GM23338 (cell line): ENCODE measurements at regions not wholly inside any gene's neighbourhood (a gene's known extent, or its start where the extent isn't known, plus 50 kb on each side); places are given as distances from the start of the nearest gene placed in this dataset.

Experiments
- ATAC-seq: fragments of 200-7000 bp; cut with Tn5 transposase; 3 replicates; pipeline ENCODE4 v1.9.1; 2020
- DNase-seq: peaks from one replicate; pipeline ENCODE4 v3.0.0-alpha.2; 2015; ENCODE audit warnings: low spot score
- H2AFZ ChIP-seq: fragments of 200-600 bp; sonication (generic); 2 replicates; pipeline ENCODE4 v1.8.0; 2016; ENCODE audit warnings: antibody characterized with exemption, mild to moderate bottlenecking, moderate library complexity
- H3F3A ChIP-seq: fragments of 200-600 bp; sonication (generic); replicated peaks from 2 replicates; pipeline ENCODE4 v1.8.0; 2017; ENCODE audit warnings: antibody characterized with exemption, mixed run types, low read depth
- H3K27ac ChIP-seq: fragments of 200-600 bp; sonication (generic); 2 replicates; pipeline ENCODE4 v1.6.1; 2016; ENCODE audit warnings: low read depth
- H3K27me3 ChIP-seq: fragments of 200-600 bp; sonication (generic); 2 replicates; pipeline ENCODE4 v1.8.0; 2016; ENCODE audit warnings: mild to moderate bottlenecking, mixed run types, moderate library complexity; ENCODE audit not compliant: insufficient read depth
- H3K36me3 ChIP-seq: fragments of 200-600 bp; sonication (generic); 2 replicates; pipeline ENCODE4 v1.8.0; 2016; ENCODE audit warnings: mild to moderate bottlenecking; ENCODE audit not compliant: insufficient read depth
- H3K4me1 ChIP-seq: fragments of 200-600 bp; sonication (generic); 2 replicates; pipeline ENCODE4 v1.8.0; 2016; ENCODE audit warnings: mild to moderate bottlenecking, moderate library complexity; ENCODE audit not compliant: insufficient read depth
- H3K4me2 ChIP-seq: fragments of 200-600 bp; sonication (generic); 2 replicates; pipeline ENCODE4 v1.7.1; 2017; ENCODE audit warnings: mixed run types
- H3K4me3 ChIP-seq: fragments of 200-600 bp; sonication (generic); 2 replicates; pipeline ENCODE4 v1.6.1; 2016; ENCODE audit warnings: mixed run types
- H3K79me2 ChIP-seq: fragments of 200-600 bp; sonication (generic); replicated peaks from 2 replicates; pipeline ENCODE4 v1.8.0; 2017; ENCODE audit warnings: mild to moderate bottlenecking; ENCODE audit not compliant: insufficient read depth
- H3K9me2 ChIP-seq: fragments of 200-600 bp; sonication (generic); 2 replicates; pipeline ENCODE4 v1.8.0; 2017; ENCODE audit not compliant: insufficient read depth
- H4K20me1 ChIP-seq: fragments of 200-600 bp; sonication (generic); replicated peaks from 2 replicates; pipeline ENCODE4 v1.8.0; 2017; ENCODE audit warnings: mild to moderate bottlenecking; ENCODE audit not compliant: insufficient read depth
- H3K27ac Mint-ChIP-seq: 2 replicates; pipeline ENCODE4 v1.8.0; 2020; ENCODE audit warnings: inconsistent platforms, mild to moderate bottlenecking, moderate library complexity, mixed read lengths
- H3K27me3 Mint-ChIP-seq: 3 replicates; pipeline ENCODE4 v1.8.0; 2022; ENCODE audit warnings: low read depth, mild to moderate bottlenecking, moderate library complexity, mixed read lengths, inconsistent platforms; ENCODE audit not compliant: insufficient read depth, poor library complexity
- H3K36me3 Mint-ChIP-seq: 3 replicates; pipeline ENCODE4 v1.8.0; 2021; ENCODE audit warnings: low read depth, mild to moderate bottlenecking, inconsistent platforms, moderate library complexity, mixed read lengths
- H3K4me1 Mint-ChIP-seq: 3 replicates; pipeline ENCODE4 v1.8.0; 2020; ENCODE audit warnings: mild to moderate bottlenecking, inconsistent platforms, mixed read lengths
- H3K4me3 Mint-ChIP-seq: 3 replicates; pipeline ENCODE4 v1.8.0; 2021; ENCODE audit warnings: moderate library complexity, mild to moderate bottlenecking, inconsistent platforms, mixed read lengths
- H3K9me3 Mint-ChIP-seq: 3 replicates; pipeline ENCODE4 v1.8.0; 2020; ENCODE audit warnings: moderate library complexity, mild to moderate bottlenecking, inconsistent platforms, mixed read lengths
- EZH2phosphoT487 ChIP-seq: fragments of 200-600 bp; sonication (generic); IDR thresholded peaks from one replicate; pipeline ENCODE4 v1.8.1; 2018; ENCODE audit warnings: antibody characterized with exemption; ENCODE audit not compliant: unreplicated experiment
- JUNB ChIP-seq: IDR thresholded peaks from one replicate; pipeline ENCODE4 v1.6.1; 2016; ENCODE audit warnings: antibody characterized with exemption; ENCODE audit not compliant: unreplicated experiment
- POLR2AphosphoS5 ChIP-seq: IDR thresholded peaks from 2 replicates; pipeline ENCODE4 v1.6.1; 2016; ENCODE audit warnings: antibody characterized with exemption, low read depth
- STAT1 ChIP-seq: IDR thresholded peaks from one replicate; pipeline ENCODE4 v1.6.1; 2016; ENCODE audit warnings: antibody characterized with exemption; ENCODE audit not compliant: unreplicated experiment
- ZNF114 ChIP-seq: fragments of 250-450 bp; sonication (Bioruptor Pico); IDR thresholded peaks from 2 replicates; pipeline ENCODE4 v1.5.0; 2020; ENCODE audit warnings: mild to moderate bottlenecking, moderate library complexity
- ZNF331 ChIP-seq: fragments of 250-450 bp; sonication (Bioruptor Pico); IDR thresholded peaks from 2 replicates; pipeline ENCODE4 v1.5.0; 2020; ENCODE audit warnings: low read depth, mild to moderate bottlenecking, moderate library complexity
- TF ChIP-seq, protein P1 (sequence below): IDR thresholded peaks from one replicate; pipeline ENCODE4 v1.6.1; 2018; ENCODE audit warnings: antibody characterized with exemption; ENCODE audit not compliant: unreplicated experiment
- TF ChIP-seq, protein P2 (sequence below): IDR thresholded peaks from 2 replicates; pipeline ENCODE4 v1.6.1; 2016; ENCODE audit warnings: antibody characterized with exemption
- TF ChIP-seq, protein P3 (sequence below), 2 experiments: fragments of 200-600 bp in 1 of 2; sonication (generic) in 1 of 2; conservative IDR thresholded peaks; 2 replicates each; pipeline versions ENCODE4 v1.5.1 to v1.6.1; 2016 to 2017; ENCODE audit warnings: antibody characterized with exemption in 2 of 2, low read depth in 2 of 2, mild to moderate bottlenecking in 2 of 2, moderate library complexity in 1 of 2

DNA sequence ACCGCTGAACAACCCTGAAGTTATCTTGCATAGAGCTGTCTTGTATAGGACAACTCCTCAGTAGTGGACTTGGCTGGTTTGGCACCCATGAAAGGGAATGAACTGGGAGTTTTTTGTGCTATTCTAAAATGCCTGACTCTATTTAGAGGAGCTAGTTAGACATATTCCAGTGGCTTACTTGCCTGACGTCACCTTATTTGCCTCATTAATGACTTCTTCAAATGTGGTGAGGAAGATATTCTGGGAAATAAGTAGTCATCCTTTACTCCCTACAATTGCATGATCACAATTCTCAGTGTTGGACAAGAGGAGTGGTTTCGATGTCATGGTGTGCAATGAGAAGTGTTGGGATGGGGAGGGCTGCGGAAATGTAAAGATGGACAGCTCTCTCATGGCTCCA, 509.2 kb upstream of the MDFIC2 start:
- TF ChIP-seq, protein P1, sequence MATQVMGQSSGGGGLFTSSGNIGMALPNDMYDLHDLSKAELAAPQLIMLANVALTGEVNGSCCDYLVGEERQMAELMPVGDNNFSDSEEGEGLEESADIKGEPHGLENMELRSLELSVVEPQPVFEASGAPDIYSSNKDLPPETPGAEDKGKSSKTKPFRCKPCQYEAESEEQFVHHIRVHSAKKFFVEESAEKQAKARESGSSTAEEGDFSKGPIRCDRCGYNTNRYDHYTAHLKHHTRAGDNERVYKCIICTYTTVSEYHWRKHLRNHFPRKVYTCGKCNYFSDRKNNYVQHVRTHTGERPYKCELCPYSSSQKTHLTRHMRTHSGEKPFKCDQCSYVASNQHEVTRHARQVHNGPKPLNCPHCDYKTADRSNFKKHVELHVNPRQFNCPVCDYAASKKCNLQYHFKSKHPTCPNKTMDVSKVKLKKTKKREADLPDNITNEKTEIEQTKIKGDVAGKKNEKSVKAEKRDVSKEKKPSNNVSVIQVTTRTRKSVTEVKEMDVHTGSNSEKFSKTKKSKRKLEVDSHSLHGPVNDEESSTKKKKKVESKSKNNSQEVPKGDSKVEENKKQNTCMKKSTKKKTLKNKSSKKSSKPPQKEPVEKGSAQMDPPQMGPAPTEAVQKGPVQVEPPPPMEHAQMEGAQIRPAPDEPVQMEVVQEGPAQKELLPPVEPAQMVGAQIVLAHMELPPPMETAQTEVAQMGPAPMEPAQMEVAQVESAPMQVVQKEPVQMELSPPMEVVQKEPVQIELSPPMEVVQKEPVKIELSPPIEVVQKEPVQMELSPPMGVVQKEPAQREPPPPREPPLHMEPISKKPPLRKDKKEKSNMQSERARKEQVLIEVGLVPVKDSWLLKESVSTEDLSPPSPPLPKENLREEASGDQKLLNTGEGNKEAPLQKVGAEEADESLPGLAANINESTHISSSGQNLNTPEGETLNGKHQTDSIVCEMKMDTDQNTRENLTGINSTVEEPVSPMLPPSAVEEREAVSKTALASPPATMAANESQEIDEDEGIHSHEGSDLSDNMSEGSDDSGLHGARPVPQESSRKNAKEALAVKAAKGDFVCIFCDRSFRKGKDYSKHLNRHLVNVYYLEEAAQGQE, result no peak
- TF ChIP-seq, protein P2, sequence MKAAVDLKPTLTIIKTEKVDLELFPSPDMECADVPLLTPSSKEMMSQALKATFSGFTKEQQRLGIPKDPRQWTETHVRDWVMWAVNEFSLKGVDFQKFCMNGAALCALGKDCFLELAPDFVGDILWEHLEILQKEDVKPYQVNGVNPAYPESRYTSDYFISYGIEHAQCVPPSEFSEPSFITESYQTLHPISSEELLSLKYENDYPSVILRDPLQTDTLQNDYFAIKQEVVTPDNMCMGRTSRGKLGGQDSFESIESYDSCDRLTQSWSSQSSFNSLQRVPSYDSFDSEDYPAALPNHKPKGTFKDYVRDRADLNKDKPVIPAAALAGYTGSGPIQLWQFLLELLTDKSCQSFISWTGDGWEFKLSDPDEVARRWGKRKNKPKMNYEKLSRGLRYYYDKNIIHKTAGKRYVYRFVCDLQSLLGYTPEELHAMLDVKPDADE, result no peak
- TF ChIP-seq POLR2AphosphoS5 (no peak), STAT1 (no peak)
- H3K27ac Mint-ChIP-seq, result no peak overlapping the region
- no peak overlapping the region for H3K4me3 Mint-ChIP-seq
- no peaks in the 10 kb centered on the region for H3K27me3 Mint-ChIP-seq
- no peaks in the 10 kb centered on the region for H3K27me3 ChIP-seq
- no peak for DNase-seq
- H3K36me3 Mint-ChIP-seq, result peaks cover 7% of the 10 kb centered on the region; the same call in 2 of the 3 replicates
- H3K4me3 ChIP-seq, result no peak overlapping the region
- no peak overlapping the region for H3K4me2 ChIP-seq
- peaks cover 6% of the 10 kb centered on the region; the same call in 2 of the 3 replicates for H3K4me1 Mint-ChIP-seq
- ATAC-seq, result no peak
- H3K27ac ChIP-seq, result no peak overlapping the region
- H3K79me2 ChIP-seq, result no peaks in the 10 kb centered on the region
- no peak overlapping the region for H2AFZ ChIP-seq
- no peaks in the 10 kb centered on the region for H3K4me1 ChIP-seq
- H3K36me3 ChIP-seq, result no peaks in the 10 kb centered on the region
- no peaks in the 10 kb centered on the region for H3F3A ChIP-seq
- H3K9me2 ChIP-seq, result no peaks in the 10 kb centered on the region
- no peaks in the 10 kb centered on the region for H4K20me1 ChIP-seq
- H3K9me3 Mint-ChIP-seq, result peaks cover 11% of the 10 kb centered on the region; the same call in 2 of the 3 replicates

DNA sequence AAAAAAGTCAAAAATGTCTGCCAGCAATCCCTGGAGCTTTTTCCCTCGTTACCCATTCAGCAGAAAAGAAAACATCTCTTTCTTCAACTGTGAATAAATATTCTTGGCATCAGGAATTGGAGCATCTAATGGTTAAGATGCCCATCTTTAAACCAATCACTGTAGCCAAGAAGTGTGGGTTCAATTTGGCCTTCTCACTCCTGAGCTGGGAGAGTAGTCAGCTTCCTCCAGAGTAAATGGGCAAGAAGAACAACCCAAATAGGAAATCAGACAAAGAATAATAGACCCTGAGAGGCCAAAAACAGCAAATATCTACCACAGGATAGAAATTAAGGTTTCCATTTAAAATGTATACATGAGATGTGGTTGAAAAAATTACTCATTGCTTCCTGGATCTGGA, 508.0 kb upstream of the MDFIC2 start:
- TF ChIP-seq JUNB (no peak), EZH2phosphoT487 (no peak)
- H3K36me3 ChIP-seq, result no peaks in the 10 kb centered on the region
- no peaks in the 10 kb centered on the region for H3K9me2 ChIP-seq
- Mint-ChIP-seq H3K4me3 (no peak overlapping the region), H3K27me3 (no peaks in the 10 kb centered on the region), H3K36me3 (peaks cover 12% of the 10 kb centered on the region; the same call in 2 of the 3 replicates), H3K4me1 (peaks cover 6% of the 10 kb centered on the region; the same call in 2 of the 3 replicates), H3K9me3 (peaks cover 18% of the 10 kb centered on the region; the same call in 2 of the 3 replicates), H3K27ac (no peak overlapping the region)
- H3K27me3 ChIP-seq, result no peaks in the 10 kb centered on the region
- no peak overlapping the region for H2AFZ ChIP-seq
- H3K27ac ChIP-seq, result no peak overlapping the region
- H4K20me1 ChIP-seq, result no peaks in the 10 kb centered on the region
- H3K4me1 ChIP-seq, result no peaks in the 10 kb centered on the region
- H3K79me2 ChIP-seq, result no peaks in the 10 kb centered on the region
- H3K4me2 ChIP-seq, result no peak overlapping the region
- no peaks in the 10 kb centered on the region for H3F3A ChIP-seq
- DNase-seq, result no peak
- no peak overlapping the region for H3K4me3 ChIP-seq
- no peak for ATAC-seq

DNA sequence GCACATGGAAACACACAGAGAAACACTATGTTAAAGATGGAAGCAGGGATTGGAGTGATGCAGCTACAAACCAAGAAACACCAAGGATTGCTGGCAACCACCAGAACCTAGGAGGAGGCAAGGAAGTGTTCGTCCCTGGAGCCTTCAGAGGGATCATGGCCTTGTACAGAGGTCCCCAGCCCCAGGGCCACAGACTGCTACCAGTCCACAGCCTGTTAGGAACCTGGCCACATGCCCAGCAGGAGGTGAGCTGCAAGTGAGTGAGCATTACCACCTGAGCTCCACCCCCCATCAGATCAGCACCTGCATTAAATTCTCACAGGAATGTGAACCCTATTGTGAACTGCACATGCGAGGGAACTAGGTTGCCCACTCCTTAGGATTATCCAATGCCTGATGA, 505.7 kb upstream of the MDFIC2 start:
- H3K4me2 ChIP-seq, result no peak overlapping the region
- no peaks in the 10 kb centered on the region for H4K20me1 ChIP-seq
- no peak for ATAC-seq
- H3K27me3 Mint-ChIP-seq, result no peaks in the 10 kb centered on the region
- H2AFZ ChIP-seq, result no peak overlapping the region
- H3K4me1 Mint-ChIP-seq, result peaks cover 1% of the 10 kb centered on the region; the same call in 1 of the 3 replicates
- peaks cover 12% of the 10 kb centered on the region; the same call in 2 of the 3 replicates for H3K36me3 Mint-ChIP-seq
- no peaks in the 10 kb centered on the region for H3K36me3 ChIP-seq
- H3F3A ChIP-seq, result no peaks in the 10 kb centered on the region
- H3K27ac ChIP-seq, result no peak overlapping the region
- no peaks in the 10 kb centered on the region for H3K9me2 ChIP-seq
- no peak overlapping the region for H3K4me3 ChIP-seq
- H3K4me3 Mint-ChIP-seq, result no peak overlapping the region
- H3K9me3 Mint-ChIP-seq, result peaks cover 18% of the 10 kb centered on the region; the same call in 2 of the 3 replicates
- no peak for DNase-seq
- no peak overlapping the region for H3K27ac Mint-ChIP-seq
- H3K79me2 ChIP-seq, result no peaks in the 10 kb centered on the region
- H3K4me1 ChIP-seq, result no peaks in the 10 kb centered on the region
- no peaks in the 10 kb centered on the region for H3K27me3 ChIP-seq
- TF ChIP-seq JUNB (no peak), ZNF331 (no peak), ZNF114 (CRISPR knock-in tag) (no peak)
- TF ChIP-seq, protein P3, sequence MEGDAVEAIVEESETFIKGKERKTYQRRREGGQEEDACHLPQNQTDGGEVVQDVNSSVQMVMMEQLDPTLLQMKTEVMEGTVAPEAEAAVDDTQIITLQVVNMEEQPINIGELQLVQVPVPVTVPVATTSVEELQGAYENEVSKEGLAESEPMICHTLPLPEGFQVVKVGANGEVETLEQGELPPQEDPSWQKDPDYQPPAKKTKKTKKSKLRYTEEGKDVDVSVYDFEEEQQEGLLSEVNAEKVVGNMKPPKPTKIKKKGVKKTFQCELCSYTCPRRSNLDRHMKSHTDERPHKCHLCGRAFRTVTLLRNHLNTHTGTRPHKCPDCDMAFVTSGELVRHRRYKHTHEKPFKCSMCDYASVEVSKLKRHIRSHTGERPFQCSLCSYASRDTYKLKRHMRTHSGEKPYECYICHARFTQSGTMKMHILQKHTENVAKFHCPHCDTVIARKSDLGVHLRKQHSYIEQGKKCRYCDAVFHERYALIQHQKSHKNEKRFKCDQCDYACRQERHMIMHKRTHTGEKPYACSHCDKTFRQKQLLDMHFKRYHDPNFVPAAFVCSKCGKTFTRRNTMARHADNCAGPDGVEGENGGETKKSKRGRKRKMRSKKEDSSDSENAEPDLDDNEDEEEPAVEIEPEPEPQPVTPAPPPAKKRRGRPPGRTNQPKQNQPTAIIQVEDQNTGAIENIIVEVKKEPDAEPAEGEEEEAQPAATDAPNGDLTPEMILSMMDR (conservative IDR thresholded peaks at IDR 0.05; ENCODE audit: low read depth in 2 of 2), result no peak
